ENCODE measurements at regions not wholly inside any gene's neighbourhood (a gene's known extent, or its start where the extent isn't known, plus 50 kb on each side); places are given as distances from the start of the nearest gene placed in this dataset.
"Not testable (repeated sequence)": the region's sequence is repeated elsewhere in the genome, so short reads cannot be mapped to it uniquely, and the experiment has no call there.

DNA sequence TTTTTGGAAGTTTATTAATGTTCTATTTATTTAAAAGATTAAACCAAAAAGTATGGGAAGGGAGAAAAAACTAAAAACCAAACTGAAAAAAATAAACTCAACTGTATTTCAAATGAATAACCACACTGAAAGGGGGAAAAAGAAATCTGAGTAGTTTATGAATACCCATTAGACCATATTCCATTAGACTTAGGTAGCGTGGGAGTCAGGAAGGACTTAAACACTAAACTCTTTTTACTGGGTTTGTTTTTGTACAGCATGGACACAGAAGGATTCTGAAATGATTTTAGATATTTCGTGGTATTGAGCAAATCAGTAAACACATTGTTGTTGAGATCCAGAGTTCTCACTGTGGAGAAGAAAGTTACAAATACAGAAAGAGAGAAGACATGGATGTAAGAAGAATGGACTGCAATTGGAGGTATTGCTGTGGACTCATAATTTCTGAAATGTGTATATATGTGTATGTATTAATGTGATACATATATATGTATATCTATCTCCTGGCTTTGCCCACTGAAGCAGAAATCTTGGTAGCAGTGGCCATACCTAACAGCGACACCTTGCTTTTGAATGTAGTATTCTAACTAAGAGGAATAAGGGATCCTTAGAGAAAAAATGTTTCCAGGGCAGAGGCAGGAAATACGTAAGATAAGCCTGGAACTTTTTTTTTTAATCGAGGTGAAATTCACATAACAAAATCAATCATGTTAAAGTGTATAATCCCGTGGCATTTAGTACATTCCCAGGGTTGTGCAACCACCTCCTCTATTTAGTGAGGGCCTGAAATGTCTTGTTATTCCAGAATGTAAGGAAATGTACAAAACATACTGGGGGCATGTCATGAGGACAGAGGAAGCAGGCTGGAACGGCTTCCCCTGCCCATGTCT is 228.8 kb downstream of the SMARCA2 start:
- DNase-seq (ENCODE audit: low read depth in 2 of 2) = no peak

DNA sequence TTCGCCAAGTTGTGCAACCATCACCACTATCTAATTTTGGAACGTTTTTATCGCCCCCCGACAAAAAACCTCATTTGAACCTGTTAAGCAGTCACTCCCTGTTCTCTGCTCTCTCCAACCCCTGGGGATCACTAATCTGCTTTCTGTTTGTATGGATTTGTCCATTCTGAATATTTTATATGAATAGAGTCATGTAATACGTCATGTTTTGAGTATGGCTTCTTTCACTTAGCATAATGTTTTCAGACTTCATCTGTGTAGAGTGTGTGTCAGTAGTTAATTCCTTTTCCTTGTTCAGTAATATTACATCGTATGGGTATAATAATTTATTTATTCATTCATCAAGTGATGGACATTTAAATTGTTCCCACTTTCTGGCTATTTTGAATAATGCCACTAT is 232.2 kb downstream of the SMARCA2 start:
- no peak for DNase-seq (ENCODE audit: low read depth in 2 of 2)

DNA sequence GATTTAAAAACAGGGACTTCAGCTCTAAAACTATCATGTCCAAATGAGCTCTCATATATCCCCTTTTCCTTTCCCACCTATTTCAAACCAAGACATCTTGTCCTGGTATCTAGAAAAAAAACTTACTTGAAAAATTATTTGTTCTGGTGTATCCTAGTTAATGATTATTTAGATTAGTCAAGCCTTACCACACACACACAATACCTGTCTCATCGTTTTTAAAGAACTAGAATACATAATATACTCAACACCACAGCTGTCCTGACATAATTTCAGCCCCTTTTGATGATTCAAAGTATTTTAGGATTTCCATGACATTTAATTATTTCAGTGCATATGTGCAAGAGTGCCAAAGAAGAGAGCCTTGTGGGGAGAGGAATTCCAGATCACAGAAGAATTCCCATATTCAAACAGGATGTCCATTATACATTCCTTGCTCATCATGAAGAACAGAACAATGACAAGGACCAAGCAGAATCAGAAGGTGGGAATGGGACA is 233.7 kb downstream of the SMARCA2 start:
- DNase-seq (ENCODE audit: low read depth in 2 of 2) = no peak

DNA sequence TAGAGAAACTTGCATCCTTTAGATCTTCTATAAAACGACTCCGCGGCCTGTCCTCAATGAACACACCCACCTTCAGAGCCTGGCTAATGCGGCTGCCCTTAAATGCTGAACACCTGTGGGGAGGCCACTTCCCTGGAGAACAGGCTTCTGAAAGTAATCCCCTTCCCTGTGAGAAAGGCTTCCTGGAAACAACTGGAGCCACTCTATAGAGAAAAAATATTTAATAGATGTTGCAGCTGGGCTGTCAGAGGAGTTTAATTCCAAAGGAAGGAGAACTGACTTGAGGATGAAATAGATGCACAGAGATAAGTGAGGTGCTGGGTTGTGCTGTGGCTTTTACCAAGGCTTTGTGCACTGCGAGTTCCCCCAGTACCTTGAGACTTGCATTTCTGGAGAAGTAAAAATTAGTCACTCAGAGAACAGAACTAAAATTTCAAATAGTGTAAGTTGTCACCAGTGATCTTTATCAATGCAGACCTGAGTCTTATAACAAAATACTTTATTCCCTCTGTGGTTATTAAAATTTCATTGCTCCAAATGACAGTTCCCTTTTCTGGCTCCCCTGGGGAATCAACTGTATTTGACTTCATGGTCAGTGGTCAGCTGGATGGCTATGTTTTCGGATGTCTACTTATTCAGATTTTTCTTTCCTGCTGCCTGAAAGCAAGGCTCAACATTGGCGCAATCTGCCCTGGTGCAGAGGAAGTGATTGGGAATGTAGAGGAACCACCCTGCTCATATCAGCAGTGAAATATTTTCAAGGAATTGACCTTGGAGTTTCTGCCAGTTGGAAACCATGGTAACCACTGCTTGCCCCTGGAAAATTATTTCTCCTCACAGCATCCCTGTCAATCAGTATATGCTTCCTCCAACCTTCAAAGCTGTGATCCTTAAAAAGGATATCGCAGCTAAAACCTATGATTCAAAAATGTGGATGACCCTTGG is 238.8 kb downstream of the SMARCA2 start:
- no peak for DNase-seq (ENCODE audit: low read depth in 2 of 2)

DNA sequence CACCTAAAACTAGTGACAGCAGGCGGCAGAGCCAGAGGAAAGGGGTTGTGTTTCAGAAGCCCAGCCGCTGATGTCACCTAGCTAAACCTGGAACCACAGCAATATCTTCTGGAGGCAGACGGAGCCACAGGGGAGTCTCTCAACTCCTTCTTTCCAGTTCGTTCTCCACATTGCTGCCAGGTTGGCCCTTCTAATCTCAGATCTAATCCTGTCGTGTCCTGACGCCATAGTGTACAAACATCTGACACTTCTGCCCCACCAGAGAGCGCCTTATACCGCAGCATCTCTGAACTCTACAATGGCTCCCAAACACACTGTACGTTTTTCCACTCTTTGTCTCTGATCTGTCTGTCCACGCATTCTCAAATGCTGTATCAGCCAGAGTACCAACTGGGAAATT is 240.0 kb downstream of the SMARCA2 start:
- no peak for DNase-seq (ENCODE audit: low read depth in 2 of 2)

DNA sequence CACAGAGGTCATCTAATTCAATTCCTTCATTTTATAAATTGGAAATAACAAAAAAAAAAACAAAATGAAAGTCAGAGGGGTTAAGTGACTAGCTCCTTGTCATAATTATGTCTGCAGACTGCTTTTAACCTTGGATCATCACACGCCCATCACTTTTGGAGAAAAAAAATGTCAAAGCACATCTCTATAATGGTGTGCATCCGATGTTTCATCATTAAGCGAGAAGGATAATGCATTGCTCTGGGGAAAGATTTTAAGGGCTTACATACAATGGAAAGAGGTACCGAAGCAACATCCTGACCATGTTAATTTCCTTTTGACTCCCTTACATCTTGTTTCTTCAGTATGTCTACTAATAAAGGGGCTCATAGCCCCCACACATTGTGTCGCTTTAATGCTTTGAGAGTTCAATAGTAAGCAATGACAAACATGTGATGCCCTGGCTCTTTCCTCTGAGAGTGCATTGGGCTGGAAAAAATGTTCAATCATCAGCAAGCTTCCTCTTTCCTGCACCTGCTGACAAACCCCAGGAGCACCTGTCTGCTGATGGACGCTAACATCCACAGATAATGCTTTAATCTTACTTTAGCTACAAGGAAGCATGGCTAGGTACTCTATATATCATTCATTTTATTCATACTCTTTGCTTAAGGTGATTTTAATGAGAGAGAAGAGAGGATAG is 242.2 kb downstream of the SMARCA2 start:
- no peak for DNase-seq (ENCODE audit: low read depth in 2 of 2)

DNA sequence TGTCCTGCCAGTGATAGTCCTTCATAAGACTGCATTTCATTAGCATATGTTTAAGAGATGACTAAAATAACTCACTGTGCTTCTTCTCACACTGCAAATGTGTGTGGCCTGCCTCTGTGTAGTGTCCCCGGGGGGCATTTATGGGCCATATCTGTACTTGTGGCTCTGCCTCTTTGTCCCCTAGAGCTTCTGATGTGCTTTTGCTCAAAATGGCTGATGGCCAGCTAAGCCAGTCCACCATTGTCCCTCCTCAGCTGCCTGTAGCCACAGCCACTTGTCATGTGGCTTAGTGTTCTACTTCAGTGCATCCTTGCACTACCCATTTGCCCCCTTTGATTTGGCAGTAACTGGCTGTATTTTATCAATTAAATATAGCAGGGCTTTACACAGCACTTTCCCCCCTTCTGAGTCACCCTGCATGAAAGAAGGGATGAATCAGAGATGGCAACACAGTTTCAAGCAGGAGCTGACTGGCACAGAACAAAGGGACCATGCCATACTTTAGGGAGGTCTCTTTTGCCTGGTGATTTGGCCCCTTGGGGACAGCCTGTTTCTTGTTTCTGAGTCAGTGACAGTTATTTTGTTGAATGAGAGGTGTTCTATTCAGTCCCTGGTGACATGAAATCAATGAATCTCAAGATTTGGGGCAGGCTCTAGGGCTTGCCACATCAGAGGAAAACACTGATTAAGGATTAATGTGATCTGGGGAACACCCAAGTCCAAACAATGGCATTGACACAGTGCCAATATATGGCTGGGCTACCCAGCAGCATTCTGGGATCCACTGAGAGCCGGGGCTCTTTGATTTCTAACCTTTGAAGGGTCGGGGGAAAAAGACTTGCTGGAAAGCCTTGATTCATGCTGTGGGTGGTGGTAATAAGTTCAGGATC is 245.5 kb downstream of the SMARCA2 start:
- DNase-seq (ENCODE audit: low read depth in 2 of 2) = no peak

DNA sequence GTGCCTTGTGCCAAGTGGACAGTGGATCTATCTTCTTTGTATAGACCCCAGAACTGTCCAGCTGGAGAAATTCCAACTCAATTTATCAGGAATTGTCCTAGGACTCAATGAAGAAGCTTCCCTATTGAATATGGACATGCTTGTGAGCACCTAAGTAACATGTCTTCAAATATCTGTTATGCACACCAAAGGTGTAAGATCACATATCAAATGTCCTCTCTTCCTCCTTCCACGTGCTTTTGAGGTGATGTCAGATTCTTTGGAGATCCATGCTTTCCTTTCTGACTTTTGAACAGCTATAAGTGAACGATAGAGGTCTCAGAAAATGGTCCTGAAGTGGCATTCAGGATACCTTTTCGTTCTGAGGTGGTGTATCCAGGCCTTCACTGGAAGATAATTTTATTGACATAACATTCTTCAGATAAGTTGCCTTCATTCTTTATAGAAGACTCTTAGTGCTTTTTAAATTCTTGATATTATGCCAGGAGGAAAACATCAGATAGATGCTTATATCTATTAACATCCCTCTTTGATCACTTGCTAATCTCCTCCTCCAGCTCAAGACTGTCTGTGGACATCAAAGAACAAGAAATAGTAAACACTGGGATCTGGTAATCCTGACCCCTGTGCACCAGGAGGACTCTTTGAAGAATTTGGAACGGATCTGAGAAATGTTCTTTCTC is 246.4 kb downstream of the SMARCA2 start:
- DNase-seq (ENCODE audit: low read depth in 2 of 2) = no peak

DNA sequence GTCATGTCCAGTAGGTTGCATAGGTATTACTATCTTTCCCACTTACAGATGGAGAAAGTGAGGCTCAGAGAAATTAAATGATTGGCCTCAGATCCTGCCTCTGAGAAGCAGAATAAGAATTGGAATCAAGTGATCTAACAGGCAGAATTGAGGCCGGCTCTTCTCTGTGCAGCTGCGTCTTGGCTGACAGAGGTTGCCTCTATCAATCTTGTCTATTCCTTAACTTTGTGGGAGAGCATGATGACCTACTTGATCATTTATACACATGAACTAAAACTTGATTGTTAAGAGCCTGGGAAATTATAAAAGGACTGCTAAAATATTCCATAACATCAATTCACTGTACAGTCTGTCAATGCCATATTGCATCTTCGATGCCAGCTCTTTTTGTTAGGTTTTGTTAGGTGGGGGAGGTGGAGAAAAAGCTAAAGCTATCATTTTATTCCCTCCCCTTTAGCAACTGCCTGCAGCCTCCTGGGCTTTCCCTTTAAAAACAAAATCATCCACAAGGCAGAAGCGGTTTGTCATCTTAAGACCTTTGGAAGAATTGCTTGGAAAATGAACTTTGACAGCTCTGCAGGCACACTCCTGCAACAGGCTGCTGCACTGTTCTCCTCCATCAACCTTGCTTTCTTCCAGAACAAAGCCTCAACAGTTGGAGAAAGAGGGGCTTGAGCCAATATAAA is 247.4 kb downstream of the SMARCA2 start:
- DNase-seq (ENCODE audit: low read depth in 2 of 2) = no peak

DNA sequence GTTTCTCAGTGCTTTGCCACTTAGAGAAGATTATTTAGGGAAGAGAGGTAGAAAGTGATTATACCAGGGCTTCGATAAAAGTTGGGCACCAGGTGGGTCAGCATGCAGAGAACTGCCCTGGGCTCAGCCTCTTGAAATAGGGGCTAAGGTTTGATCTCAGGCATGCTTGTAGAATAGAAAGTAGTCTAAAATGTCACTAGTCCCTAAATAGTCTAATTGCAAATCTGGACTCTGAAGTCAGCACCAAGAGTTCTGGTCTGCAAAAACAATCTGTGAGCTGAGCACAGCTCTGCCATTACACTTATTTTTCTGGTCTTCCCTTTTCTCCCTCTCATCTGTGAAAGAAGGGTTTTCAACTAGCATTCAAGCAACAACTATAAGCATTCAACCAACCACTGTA is 248.0 kb downstream of the SMARCA2 start:
- no peak for DNase-seq (ENCODE audit: low read depth in 2 of 2)

DNA sequence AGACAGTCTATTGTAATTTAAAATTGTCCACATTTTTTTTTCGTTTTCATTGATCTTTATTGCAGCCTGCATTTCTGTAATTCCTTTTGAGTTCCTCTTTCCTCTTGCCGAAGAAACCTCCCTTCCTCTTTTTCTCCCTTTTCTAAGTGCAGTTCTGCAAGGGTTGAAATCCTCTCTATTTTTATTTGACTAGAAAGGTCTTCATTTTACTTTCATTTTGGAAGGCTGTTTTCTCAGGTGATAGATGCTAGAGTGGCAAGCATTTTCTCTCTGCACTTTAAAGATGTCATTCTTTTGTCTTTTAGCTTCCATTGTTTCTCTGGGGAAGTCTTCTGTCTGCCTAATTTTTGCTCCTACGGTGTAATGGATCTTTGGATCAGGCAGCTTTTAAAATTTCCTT is 248.5 kb downstream of the SMARCA2 start:
- no peak for DNase-seq (ENCODE audit: low read depth in 2 of 2)

DNA sequence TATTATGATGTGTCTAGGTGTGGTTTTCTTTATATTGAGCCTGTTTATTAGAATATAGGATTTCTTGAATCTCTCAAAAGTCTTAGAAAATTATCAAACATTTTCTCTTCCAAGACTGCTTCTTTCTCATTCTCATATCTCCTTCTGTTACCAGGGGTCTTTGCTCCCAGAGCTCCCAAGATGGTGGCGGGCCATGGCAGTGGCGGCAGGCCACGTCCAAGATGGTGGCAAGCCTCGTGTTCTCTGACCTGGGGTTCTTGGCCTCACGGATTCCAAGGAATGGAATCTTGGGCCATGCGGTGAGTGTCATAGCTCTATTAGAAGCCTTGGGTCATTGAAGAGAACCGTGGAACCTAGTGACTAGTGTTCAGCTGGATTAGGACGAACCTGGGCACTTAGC is 248.9 kb downstream of the SMARCA2 start:
- DNase-seq (ENCODE audit: low read depth in 2 of 2) = no peak

DNA sequence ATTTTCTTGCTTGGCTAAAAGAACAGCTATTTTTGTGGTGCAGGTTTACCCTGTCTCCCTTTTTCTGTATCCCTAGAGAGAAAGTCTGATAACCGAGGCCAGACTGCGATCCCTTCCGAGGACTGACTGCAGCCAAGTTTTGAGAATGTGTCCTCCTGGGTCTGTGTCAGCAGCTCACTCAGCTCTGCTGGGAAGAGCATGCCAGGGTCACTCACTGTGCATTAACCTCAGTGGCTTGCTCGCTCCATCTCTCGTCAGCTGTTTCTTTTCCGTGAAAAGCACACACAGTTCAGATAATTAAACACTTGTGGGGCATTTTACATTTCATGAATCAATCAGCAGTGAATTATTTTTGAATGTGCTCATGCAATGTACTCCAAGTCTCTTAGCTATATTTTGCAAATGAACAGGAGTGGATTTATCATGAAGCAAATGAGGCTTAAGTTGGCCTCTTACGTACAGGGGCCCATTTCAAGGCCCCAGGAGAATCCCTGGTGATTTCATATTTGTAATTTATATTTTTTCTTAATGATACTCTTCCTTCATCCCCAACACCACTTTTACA is 252.1 kb downstream of the SMARCA2 start:
- DNase-seq (ENCODE audit: low read depth in 2 of 2) = no peak

DNA sequence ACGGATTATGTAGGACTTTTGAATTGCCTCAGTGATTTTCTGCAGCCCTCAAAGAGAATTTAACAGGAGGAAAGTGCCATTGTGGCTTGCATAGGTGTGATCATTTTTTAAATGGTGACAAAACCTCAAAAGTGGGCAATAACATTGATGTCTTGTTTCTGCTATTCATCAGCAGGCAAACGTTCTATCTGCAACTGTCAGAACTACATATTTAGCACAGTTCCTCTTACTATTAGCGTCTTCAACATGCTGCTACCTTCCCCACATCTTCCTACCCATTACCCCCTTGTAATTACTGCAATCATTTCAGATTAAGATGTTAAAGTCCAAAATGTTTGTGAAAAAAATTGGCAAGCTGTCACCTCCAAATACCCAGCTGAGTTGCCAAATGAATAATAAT is 254.6 kb downstream of the SMARCA2 start:
- no peak for DNase-seq (ENCODE audit: low read depth in 2 of 2)

DNA sequence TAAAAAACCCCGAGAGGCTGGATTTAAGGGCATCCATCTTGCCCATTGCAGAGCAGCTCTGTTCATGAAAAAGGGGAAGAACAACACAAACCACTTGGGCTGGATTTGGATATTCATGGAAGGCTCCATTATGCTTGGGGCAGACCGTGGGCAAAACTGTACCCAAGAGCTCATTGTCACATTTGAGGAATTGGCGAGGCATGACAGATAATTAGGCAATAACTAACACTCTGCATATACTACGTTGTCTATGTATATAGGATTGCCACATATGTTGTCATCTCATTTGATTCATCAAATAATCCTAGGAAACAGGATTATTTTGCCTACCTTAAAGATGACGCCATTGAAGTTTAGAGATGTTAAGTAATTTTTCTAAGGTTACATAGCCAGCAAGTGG is 255.4 kb downstream of the SMARCA2 start:
- DNase-seq (ENCODE audit: low read depth in 2 of 2) = no peak

DNA sequence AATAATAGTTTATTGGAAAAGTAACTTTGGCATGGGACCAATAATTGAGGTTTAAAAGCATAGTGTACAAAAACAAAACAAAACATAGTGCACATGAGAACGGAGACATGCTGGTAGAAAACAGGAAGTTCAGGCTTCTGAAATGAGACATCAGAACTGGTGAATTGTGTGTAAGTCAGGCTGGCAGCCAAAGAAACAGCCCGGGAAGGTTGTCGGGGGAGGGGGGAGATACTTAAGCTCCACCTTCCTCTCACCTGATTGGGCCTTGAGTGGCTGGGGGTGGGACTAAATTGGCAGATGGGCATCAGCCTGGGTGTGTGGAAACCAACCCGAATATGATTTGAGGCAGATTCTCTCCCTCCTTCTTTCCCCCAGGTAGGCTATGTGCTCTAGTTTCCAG is 256.3 kb downstream of the SMARCA2 start:
- no peak for DNase-seq (ENCODE audit: low read depth in 2 of 2)

DNA sequence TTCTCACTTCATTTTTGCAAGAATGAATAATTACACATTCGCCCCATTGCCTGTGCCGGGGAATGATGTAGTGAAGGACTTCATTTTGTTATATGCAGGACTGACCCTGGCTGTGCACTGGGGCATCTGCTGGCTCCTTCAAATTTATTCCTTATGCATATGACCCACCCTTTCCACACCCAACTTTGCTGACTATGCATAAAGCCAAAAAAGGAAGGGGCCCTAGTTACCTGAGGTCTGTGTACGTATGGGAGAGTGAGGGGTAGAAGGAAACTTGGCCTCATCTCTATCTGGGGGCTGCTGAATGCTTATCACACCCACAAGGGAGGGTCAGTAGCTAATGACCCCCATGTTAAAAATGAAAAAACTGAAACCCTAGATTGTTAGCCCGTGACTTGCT is 259.6 kb downstream of the SMARCA2 start:
- no peak for DNase-seq (ENCODE audit: low read depth in 2 of 2)

DNA sequence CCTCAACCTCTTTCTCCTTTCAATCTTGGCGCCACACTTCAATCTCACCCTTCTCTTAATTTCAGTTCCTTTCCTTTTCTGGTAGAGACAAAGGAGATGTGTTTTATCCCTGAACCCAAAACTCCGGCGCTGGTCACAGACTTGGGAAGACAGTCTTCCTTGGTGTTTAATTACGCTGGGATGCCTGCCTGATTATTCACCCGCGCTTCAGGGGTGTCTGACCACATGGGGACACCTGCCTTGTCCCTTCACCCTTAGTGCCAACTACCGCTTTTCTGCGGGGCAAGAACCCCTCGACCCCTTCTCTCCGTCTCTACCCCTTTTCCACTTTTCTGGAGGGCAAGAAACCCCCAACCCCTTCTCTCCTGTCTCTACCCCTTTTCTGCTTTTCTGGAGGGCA is 261.1 kb downstream of the SMARCA2 start:
- DNase-seq (ENCODE audit: low read depth in 2 of 2) = no peak

DNA sequence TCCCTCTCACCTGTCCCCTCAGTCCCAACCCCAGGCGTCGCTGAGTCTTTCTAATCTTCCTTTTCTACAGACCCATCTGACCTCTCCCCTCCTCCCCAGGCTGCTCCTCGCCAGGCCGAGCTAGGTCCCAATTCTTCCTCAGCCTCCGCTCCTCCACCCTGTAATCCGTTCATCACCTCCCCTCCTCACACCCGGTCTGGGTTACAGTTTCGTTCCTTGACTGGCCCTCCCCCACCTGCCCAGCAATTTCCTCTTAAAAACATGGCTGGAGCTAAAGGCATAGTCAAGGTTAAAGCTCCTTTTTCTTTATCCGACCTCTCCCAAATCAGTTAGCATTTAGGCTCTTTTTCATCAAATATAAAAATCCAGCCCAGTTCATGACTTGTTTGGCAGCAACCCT is 262.0 kb downstream of the SMARCA2 start:
- DNase-seq (ENCODE audit: low read depth in 2 of 2) = not testable (repeated sequence)

Measured in stimulated activated CD8-positive, alpha-beta memory T cell treated with anti-CD3 and anti-CD28 coated beads, Interleukin-15, amount 100 ng/mL, for 4 hours (primary cell).